ENCODE measurements at regions not wholly inside any gene's neighbourhood (a gene's known extent, or its start where the extent isn't known, plus 50 kb on each side); places are given as distances from the start of the nearest gene placed in this dataset.

GRCh38 chr12:64951944-64952343 is 127.5 kb downstream of the TBC1D30 start:
- H3K27me3 ChIP-seq (ENCODE audit: control insufficient read depth in 1 of 2, insufficient read depth in 2 of 2, low read length in 1 of 2): no peaks in the 10 kb centered on the region
- H3K36me3 ChIP-seq (ENCODE audit: control insufficient read depth in 1 of 2, insufficient read depth in 2 of 2, low read length in 1 of 2): no peaks in the 10 kb centered on the region
- no peaks in the 10 kb centered on the region for H3K9me3 ChIP-seq (ENCODE audit: control insufficient read depth, low read length)

DNA sequence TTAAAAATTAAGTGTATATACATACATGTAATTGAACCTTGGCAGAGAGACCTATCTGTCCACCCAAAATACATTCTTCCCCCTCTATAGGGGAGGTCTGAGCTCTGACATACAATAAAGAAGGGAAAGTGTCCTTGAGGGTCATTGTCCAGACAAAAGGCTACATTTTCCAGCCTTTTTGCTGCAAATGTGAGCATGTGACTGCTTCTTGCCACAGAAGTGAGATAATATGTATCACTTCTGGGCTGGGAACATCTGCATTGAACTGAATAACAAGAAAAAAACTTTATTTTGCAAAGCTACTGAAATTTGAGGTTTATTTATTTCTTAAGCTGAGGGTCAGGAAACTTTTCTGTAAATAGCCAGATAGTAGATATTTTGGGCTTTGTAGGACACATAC is 131.3 kb downstream of the TBC1D30 start:
- Histone ChIP-seq H3K27ac (ENCODE audit: low read depth in 1 of 2, low read length in 2 of 2) (no peak overlapping the region), H3K4me1 (ENCODE audit: control insufficient read depth in 1 of 2, insufficient read depth in 2 of 2, low read length in 2 of 2) (no peaks in the 10 kb centered on the region), H3K27me3 (ENCODE audit: control insufficient read depth in 1 of 2, insufficient read depth in 2 of 2, low read length in 1 of 2) (no peaks in the 10 kb centered on the region), H3K9me3 (ENCODE audit: control insufficient read depth, low read length) (no peaks in the 10 kb centered on the region), H3K36me3 (ENCODE audit: control insufficient read depth in 1 of 2, insufficient read depth in 2 of 2, low read length in 1 of 2) (no peaks in the 10 kb centered on the region), H3K4me3 (ENCODE audit: low read length in 2 of 2) (no peak overlapping the region)
- intact Hi-C loops (cut with DNase I): no loop called here
- ATAC-seq (ENCODE audit: low FRiP score) (no peak), DNase-seq (no peak)

More at GRCh38 chr12:64951944-64952343, 127.5 kb downstream of the TBC1D30 start:
- intact Hi-C loops (cut with DNase I): no loop called here
- 0 to 3% methylated on average over 1 of the region's 1 CpG for WGBS, 2 donors
- H3K4me3 ChIP-seq (ENCODE audit: low read length in 2 of 2): no peak overlapping the region
- DNase-seq (no peak), ATAC-seq (ENCODE audit: low FRiP score) (no peak)
- no peaks in the 10 kb centered on the region for H3K4me1 ChIP-seq (ENCODE audit: control insufficient read depth in 1 of 2, insufficient read depth in 2 of 2, low read length in 2 of 2)
- no peak overlapping the region for H3K27ac ChIP-seq (ENCODE audit: low read depth in 1 of 2, low read length in 2 of 2)

- ATAC-seq (ENCODE audit: low FRiP score) (no peak), DNase-seq (no peak)
- Histone ChIP-seq H3K27me3 (ENCODE audit: control insufficient read depth in 1 of 2, insufficient read depth in 2 of 2, low read length in 1 of 2) (no peaks in the 10 kb centered on the region), H3K36me3 (ENCODE audit: control insufficient read depth in 1 of 2, insufficient read depth in 2 of 2, low read length in 1 of 2) (no peaks in the 10 kb centered on the region), H3K9me3 (ENCODE audit: control insufficient read depth, low read length) (no peaks in the 10 kb centered on the region), H3K27ac (ENCODE audit: low read depth in 1 of 2, low read length in 2 of 2) (no peak overlapping the region), H3K4me1 (ENCODE audit: control insufficient read depth in 1 of 2, insufficient read depth in 2 of 2, low read length in 2 of 2) (no peaks in the 10 kb centered on the region), H3K4me3 (ENCODE audit: low read length in 2 of 2) (no peak overlapping the region)
- intact Hi-C loops (cut with DNase I): no loop called here
- WGBS, 2 donors: 65 to 74% methylated on average over 2 of the region's 2 CpGs
These were observed 141.5 kb downstream of the TBC1D30 start for GRCh38 chr12:64965920-64966319.

DNA sequence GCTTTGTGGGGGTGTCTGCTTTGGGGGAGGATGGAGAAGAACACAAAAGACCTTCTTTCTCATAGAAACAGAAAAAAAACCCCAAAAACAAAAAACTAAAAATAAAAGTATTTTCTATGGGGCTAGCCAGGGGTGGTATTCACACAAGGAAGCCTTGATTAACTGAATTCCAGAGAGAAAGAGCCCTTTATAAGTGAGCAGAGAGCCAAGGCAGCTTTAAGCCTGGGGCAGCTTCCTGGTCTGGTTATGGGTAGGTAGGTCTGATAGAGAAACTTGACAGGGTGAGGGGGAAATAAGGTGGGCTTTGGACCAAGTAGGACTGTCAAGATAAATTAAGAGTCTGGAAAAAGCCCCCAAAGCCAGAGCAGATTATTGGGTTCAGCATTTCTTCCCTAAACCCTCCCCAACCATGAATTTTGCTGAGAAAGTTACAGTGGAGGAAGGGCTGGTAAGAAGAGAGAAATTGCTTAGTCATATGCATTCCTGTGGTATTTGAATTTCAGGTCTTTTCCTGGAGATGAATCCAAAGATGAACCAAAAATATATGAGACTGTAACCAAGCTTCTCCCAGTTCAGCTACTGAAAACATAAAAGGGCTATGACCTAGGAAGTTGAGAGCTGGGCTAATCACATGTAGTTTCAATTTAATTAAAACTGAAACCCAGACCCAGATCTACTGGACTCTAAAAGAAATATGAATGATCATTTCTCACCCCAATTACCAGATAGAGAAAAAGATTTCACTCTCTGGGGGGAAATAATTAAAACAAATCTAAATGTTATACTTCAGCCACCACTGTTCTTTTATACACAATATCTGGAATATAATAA is 144.8 kb downstream of the TBC1D30 start:
- no peak for DNase-seq
- Histone ChIP-seq H3K36me3 (ENCODE audit: control insufficient read depth in 1 of 2, insufficient read depth in 2 of 2, low read length in 1 of 2) (no peaks in the 10 kb centered on the region), H3K9me3 (ENCODE audit: control insufficient read depth, low read length) (no peaks in the 10 kb centered on the region), H3K27me3 (ENCODE audit: control insufficient read depth in 1 of 2, insufficient read depth in 2 of 2, low read length in 1 of 2) (no peaks in the 10 kb centered on the region), H3K27ac (ENCODE audit: low read depth in 1 of 2, low read length in 2 of 2) (no peak overlapping the region), H3K4me3 (ENCODE audit: low read length in 2 of 2) (no peak overlapping the region), H3K4me1 (ENCODE audit: control insufficient read depth in 1 of 2, insufficient read depth in 2 of 2, low read length in 2 of 2) (no peaks in the 10 kb centered on the region)
- intact Hi-C loops (cut with DNase I): no loop called here
- no peak for ATAC-seq (ENCODE audit: low FRiP score)

- ATAC-seq (ENCODE audit: low FRiP score) (no peak), DNase-seq (no peak)
- Histone ChIP-seq H3K4me3 (ENCODE audit: low read length in 2 of 2) (no peak overlapping the region), H3K27ac (ENCODE audit: low read depth in 1 of 2, low read length in 2 of 2) (no peak overlapping the region), H3K36me3 (ENCODE audit: control insufficient read depth in 1 of 2, insufficient read depth in 2 of 2, low read length in 1 of 2) (no peaks in the 10 kb centered on the region), H3K9me3 (ENCODE audit: control insufficient read depth, low read length) (no peaks in the 10 kb centered on the region), H3K4me1 (ENCODE audit: control insufficient read depth in 1 of 2, insufficient read depth in 2 of 2, low read length in 2 of 2) (no peaks in the 10 kb centered on the region), H3K27me3 (ENCODE audit: control insufficient read depth in 1 of 2, insufficient read depth in 2 of 2, low read length in 1 of 2) (no peaks in the 10 kb centered on the region)
- intact Hi-C loops (cut with DNase I): no loop called here
These were observed 145.0 kb downstream of the WIF1 start for GRCh38 chr12:64976131-64976530.

GRCh38 chr12:64983771-64984278 is 137.3 kb downstream of the WIF1 start:
- Histone ChIP-seq H3K4me3 (ENCODE audit: low read length in 2 of 2) (no peak overlapping the region), H3K4me1 (ENCODE audit: control insufficient read depth in 1 of 2, insufficient read depth in 2 of 2, low read length in 2 of 2) (no peaks in the 10 kb centered on the region), H3K9me3 (ENCODE audit: control insufficient read depth, low read length) (no peaks in the 10 kb centered on the region), H3K36me3 (ENCODE audit: control insufficient read depth in 1 of 2, insufficient read depth in 2 of 2, low read length in 1 of 2) (no peaks in the 10 kb centered on the region), H3K27me3 (ENCODE audit: control insufficient read depth in 1 of 2, insufficient read depth in 2 of 2, low read length in 1 of 2) (no peaks in the 10 kb centered on the region), H3K27ac (ENCODE audit: low read depth in 1 of 2, low read length in 2 of 2) (no peak overlapping the region)
- 73 to 74% methylated on average over 3 of the region's 3 CpGs for WGBS, 2 donors
- ATAC-seq (ENCODE audit: low FRiP score): no peak
- intact Hi-C loops (cut with DNase I): no loop called here
- no peak for DNase-seq

DNA sequence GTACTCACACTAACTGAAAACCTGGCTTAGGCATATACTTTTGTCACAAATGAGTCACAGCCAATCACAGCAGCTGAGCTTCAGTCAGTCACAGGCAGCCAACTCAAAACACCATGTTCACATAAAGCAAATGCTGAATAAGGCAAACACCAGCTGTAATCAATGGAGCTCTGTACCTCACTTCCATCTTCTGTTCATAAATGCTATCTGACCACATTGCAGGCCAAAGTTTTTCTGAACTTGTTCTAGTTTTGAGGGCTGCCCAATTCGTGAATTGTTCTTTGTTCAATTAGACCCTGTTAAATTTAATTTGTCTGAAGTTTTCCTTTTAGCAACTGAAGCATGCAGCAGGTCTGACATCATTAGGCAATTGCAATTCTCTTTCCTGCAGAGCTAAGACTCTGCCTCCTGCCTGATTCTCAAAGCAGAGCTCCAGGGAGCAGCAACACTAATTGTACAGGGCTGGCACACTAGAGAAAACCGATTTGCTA is 129.9 kb downstream of the WIF1 start:
- ATAC-seq (ENCODE audit: low FRiP score) (no peak), DNase-seq (no peak)
- no peak overlapping the region for H3K27ac ChIP-seq (ENCODE audit: low read depth in 1 of 2, low read length in 2 of 2)
- 41 to 46% methylated on average over 2 of the region's 2 CpGs for WGBS, 2 donors
- H3K27me3 ChIP-seq (ENCODE audit: control insufficient read depth in 1 of 2, insufficient read depth in 2 of 2, low read length in 1 of 2): no peaks in the 10 kb centered on the region
- no peaks in the 10 kb centered on the region for H3K9me3 ChIP-seq (ENCODE audit: control insufficient read depth, low read length)
- H3K4me3 ChIP-seq (ENCODE audit: low read length in 2 of 2): no peak overlapping the region
- H3K4me1 ChIP-seq (ENCODE audit: control insufficient read depth in 1 of 2, insufficient read depth in 2 of 2, low read length in 2 of 2): no peaks in the 10 kb centered on the region
- intact Hi-C loops (cut with DNase I): no loop called here
- H3K36me3 ChIP-seq (ENCODE audit: control insufficient read depth in 1 of 2, insufficient read depth in 2 of 2, low read length in 1 of 2): no peaks in the 10 kb centered on the region

GRCh38 chr12:64992116-64992515 is 129.0 kb downstream of the WIF1 start:
- intact Hi-C loops (cut with DNase I): no loop called here
- ATAC-seq (ENCODE audit: low FRiP score): no peak
- Histone ChIP-seq H3K4me1 (ENCODE audit: control insufficient read depth in 1 of 2, insufficient read depth in 2 of 2, low read length in 2 of 2) (no peaks in the 10 kb centered on the region), H3K36me3 (ENCODE audit: control insufficient read depth in 1 of 2, insufficient read depth in 2 of 2, low read length in 1 of 2) (no peaks in the 10 kb centered on the region), H3K9me3 (ENCODE audit: control insufficient read depth, low read length) (no peaks in the 10 kb centered on the region), H3K4me3 (ENCODE audit: low read length in 2 of 2) (no peak overlapping the region), H3K27ac (ENCODE audit: low read depth in 1 of 2, low read length in 2 of 2) (no peak overlapping the region), H3K27me3 (ENCODE audit: control insufficient read depth in 1 of 2, insufficient read depth in 2 of 2, low read length in 1 of 2) (no peaks in the 10 kb centered on the region)
- WGBS, 2 donors: 55 to 56% methylated on average over 5 of the region's 5 CpGs
- DNase-seq: no peak

GRCh38 chr12:64992641-64993040 is 128.5 kb downstream of the WIF1 start:
- ATAC-seq (ENCODE audit: low FRiP score): no peak
- H3K36me3 ChIP-seq (ENCODE audit: control insufficient read depth in 1 of 2, insufficient read depth in 2 of 2, low read length in 1 of 2): no peaks in the 10 kb centered on the region
- H3K4me3 ChIP-seq (ENCODE audit: low read length in 2 of 2): no peak overlapping the region
- no peaks in the 10 kb centered on the region for H3K27me3 ChIP-seq (ENCODE audit: control insufficient read depth in 1 of 2, insufficient read depth in 2 of 2, low read length in 1 of 2)
- H3K27ac ChIP-seq (ENCODE audit: low read depth in 1 of 2, low read length in 2 of 2): no peak overlapping the region
- H3K4me1 ChIP-seq (ENCODE audit: control insufficient read depth in 1 of 2, insufficient read depth in 2 of 2, low read length in 2 of 2): no peaks in the 10 kb centered on the region
- DNase-seq: no peak
- intact Hi-C loops (cut with DNase I): no loop called here
- 5 to 7% methylated on average over 1 of the region's 1 CpG for WGBS, 2 donors
- no peaks in the 10 kb centered on the region for H3K9me3 ChIP-seq (ENCODE audit: control insufficient read depth, low read length)

Data from aorta (tissue), 5 donors.